Liver (tissue), 9 donors: ENCODE measurements at regions not wholly inside any gene's neighbourhood (a gene's known extent, or its start where the extent isn't known, plus 50 kb on each side); places are given as distances from the start of the nearest gene placed in this dataset. TPM values are rescaled to one million over a fixed set of nuclear protein-coding genes. Genes with fewer than 3 reads are reported as not detected.

ENCODE experiments used
- DNase-seq: peaks from one replicate; pipeline ENCODE4 v3.0.0-alpha.2; 2017; ENCODE audit warnings: low spot score
- H3K27ac ChIP-seq, 2 donors: one replicate each; pipeline ENCODE4 v1.7.0; 2013; ENCODE audit warnings: inconsistent platforms in 2 of 2, low read length in 2 of 2, control low read depth in 1 of 2, low read depth in 1 of 2, mild to moderate bottlenecking in 1 of 2
- H3K27me3 ChIP-seq, 4 donors: one replicate each; pipeline versions ENCODE4 v1.6.1 to v1.7.0; 2013; ENCODE audit warnings: low read length in 3 of 4, inconsistent platforms in 1 of 4, mild to moderate bottlenecking in 1 of 4, moderate library complexity in 1 of 4; ENCODE audit not compliant: control insufficient read depth in 4 of 4, insufficient read depth in 4 of 4
- H3K36me3 ChIP-seq, 4 donors: one replicate each; pipeline versions ENCODE4 v1.6.1 to v1.7.0; 2013; ENCODE audit warnings: low read length in 3 of 4, mild to moderate bottlenecking in 3 of 4, low read depth in 1 of 4, moderate library complexity in 1 of 4; ENCODE audit not compliant: control insufficient read depth in 4 of 4, insufficient read depth in 3 of 4
- H3K4me1 ChIP-seq, 4 donors: one replicate each; pipeline versions ENCODE4 v1.6.1 to v1.7.0; 2013; ENCODE audit warnings: low read length in 3 of 4, mild to moderate bottlenecking in 3 of 4, moderate library complexity in 1 of 4; ENCODE audit not compliant: control insufficient read depth in 4 of 4, insufficient read depth in 4 of 4
- H3K4me3 ChIP-seq, 3 donors: one replicate each; pipeline versions ENCODE4 v1.6.1 to v1.7.0; 2013; ENCODE audit warnings: low read length in 3 of 3, control low read depth in 1 of 3, low read depth in 1 of 3, mild to moderate bottlenecking in 1 of 3
- H3K9ac ChIP-seq, 2 donors: one replicate each; pipeline ENCODE4 v1.7.0; 2013; ENCODE audit warnings: low read length in 2 of 2, mild to moderate bottlenecking in 2 of 2, moderate library complexity in 2 of 2, control low read depth in 1 of 2, low read depth in 1 of 2
- H3K9me3 ChIP-seq, 4 donors: one replicate each; pipeline versions ENCODE4 v1.6.1 to v1.7.0; 2013; ENCODE audit warnings: low read length in 3 of 4; ENCODE audit not compliant: control insufficient read depth in 4 of 4
- CTCF ChIP-seq: fragments of 150-350 bp; IDR thresholded peaks from 2 replicates; pipeline ENCODE4 v1.5.1; 2017; ENCODE audit warnings: improper control_type of control experiment, low read depth, low read length; ENCODE audit not compliant: missing input control
- FOXA2 ChIP-seq: IDR thresholded peaks from 2 replicates; pipeline ENCODE4 v1.6.1; 2016; ENCODE audit warnings: antibody characterized with exemption
- HNF4G ChIP-seq: IDR thresholded peaks from 2 replicates; pipeline ENCODE4 v1.6.1; 2016; ENCODE audit warnings: antibody characterized with exemption
- JUND ChIP-seq, 2 donors: IDR thresholded peaks; 2 replicates each; pipeline ENCODE4 v1.6.1; 2016; ENCODE audit warnings: antibody characterized with exemption in 2 of 2
- NR2F2 ChIP-seq: IDR thresholded peaks from 2 replicates; pipeline ENCODE4 v1.6.1; 2016; ENCODE audit warnings: antibody characterized with exemption
- REST ChIP-seq: IDR thresholded peaks from 2 replicates; pipeline ENCODE4 v1.6.1; 2016; ENCODE audit warnings: antibody characterized with exemption, mild to moderate bottlenecking
- RXRA ChIP-seq, 2 donors: IDR thresholded peaks; 2 replicates each; pipeline ENCODE4 v1.6.1; 2017 to 2018; ENCODE audit warnings: antibody characterized with exemption in 2 of 2, mild to moderate bottlenecking in 1 of 2
- SP1 ChIP-seq: IDR thresholded peaks from 2 replicates; pipeline ENCODE4 v1.6.1; 2018; ENCODE audit warnings: antibody characterized with exemption, mild to moderate bottlenecking
- TAF1 ChIP-seq: conservative IDR thresholded peaks from 2 replicates; pipeline ENCODE4 v1.6.1; 2016; ENCODE audit warnings: antibody characterized with exemption, mild to moderate bottlenecking
- YY1 ChIP-seq: IDR thresholded peaks from 2 replicates; pipeline ENCODE4 v1.6.1; 2016; ENCODE audit warnings: antibody characterized with exemption, mild to moderate bottlenecking
- ZBTB33 ChIP-seq: IDR thresholded peaks from 2 replicates; pipeline ENCODE4 v1.6.1; 2016; ENCODE audit warnings: antibody characterized with exemption
- WGBS: extraction: QIAGEN DNeasy Blood & Tissue Kit; methylation state at CpG from one replicate; pipeline ENCODE4 v1.1.7; 2013; 5-methylcytosine and 5-hydroxymethylcytosine counted together
- small RNA-seq: library from RNA; depleted of rRNA; stranded (forward); fragments of <200 nt; gene quantifications from one replicate; pipeline ENCODE3, GENCODE V24; 2014
- donor health status: healthy.
- donor health status: healthy.
- donor health status: healthy.
- donor health status: healthy.
- donor health status: healthy.

DNA sequence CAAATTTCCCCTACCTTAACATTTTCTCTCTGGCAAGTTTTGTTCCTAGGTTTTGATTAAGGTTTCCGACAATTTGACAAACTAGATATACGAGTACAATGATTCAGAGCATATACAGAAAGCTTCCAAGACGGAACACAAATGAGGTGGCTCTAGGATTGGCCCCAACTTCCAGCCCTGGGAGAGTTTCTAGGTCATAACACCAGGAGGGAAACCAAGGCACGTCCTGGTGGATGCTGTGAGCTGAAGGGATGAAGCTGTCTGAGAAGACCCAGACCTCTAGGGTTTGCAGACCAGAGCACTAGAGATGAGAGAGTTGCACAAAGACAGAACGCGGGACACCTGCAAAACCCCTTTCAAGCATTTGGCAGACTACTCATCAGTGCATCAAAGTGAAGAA is 51.5 kb upstream of the CAND1 start:
- WGBS = 74% methylated on average over 6 of the region's 6 CpGs
- Histone ChIP-seq H3K9ac (no peak overlapping the region), H3K27me3 (peaks cover 0 to 3% (median 0%) of the 10 kb centered on the region in 4 donors), H3K36me3 (no peaks in the 10 kb centered on the region), H3K27ac (no peak overlapping the region), H3K4me1 (no peaks in the 10 kb centered on the region), H3K4me3 (no peak overlapping the region), H3K9me3 (peaks cover 0 to 4% (median 0%) of the 10 kb centered on the region in 4 donors)
- TF ChIP-seq JUND (IDR thresholded peaks at IDR 0.05) = no peak
- no peak for TF ChIP-seq ZBTB33
- no peak for TF ChIP-seq RXRA (IDR thresholded peaks at IDR 0.05)
- no peak for TF ChIP-seq FOXA2
- TF ChIP-seq TAF1 = no peak
- TF ChIP-seq REST = no peak
- no peak for TF ChIP-seq CTCF
- TF ChIP-seq SP1 = no peak
- TF ChIP-seq HNF4G = no peak
- no peak for TF ChIP-seq YY1
- TF ChIP-seq NR2F2 = no peak
- DNase-seq = no peak

Small RNAs in the stretch of these regions (small RNA-seq; reads per million reads assigned to genes)
- not detected for gene AC073530.2
